Inflammatory macrophage treated with lipopolysaccharide for 4 hours (primary cell): ENCODE measurements at regions not wholly inside any gene's neighbourhood (a gene's known extent, or its start where the extent isn't known, plus 50 kb on each side); places are given as distances from the start of the nearest gene placed in this dataset.
A peak's percentile ranks its signal among the peaks of the same experiment; 100 is the strongest.

ENCODE experiments used
- DNase-seq: peaks from one replicate; pipeline ENCODE4 v3.0.0-alpha.2; 2020

- DNase-seq = no peak
Observed at GRCh38 chr15:70293591-70294470, 196.1 kb upstream of the TLE3 start.

DNA sequence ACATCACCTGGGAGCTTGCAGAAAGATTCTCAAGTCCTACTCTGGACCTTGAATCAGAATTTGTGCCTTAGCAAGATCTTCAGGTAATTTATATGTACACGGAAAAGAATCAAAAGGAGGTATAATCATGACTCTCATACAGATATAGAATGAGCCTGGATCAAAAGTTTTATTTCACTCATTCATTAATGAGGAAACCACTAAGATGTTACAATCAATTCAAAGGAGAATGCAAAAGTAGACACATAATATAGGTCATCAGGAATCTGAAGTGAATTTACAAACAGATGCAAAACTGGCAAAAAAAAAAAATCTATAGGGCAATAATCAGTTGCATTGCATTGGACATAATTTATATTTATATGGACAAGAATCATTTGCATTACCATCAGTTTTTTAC is 195.4 kb upstream of the TLE3 start:
- no peak for DNase-seq

- no peak for DNase-seq
Observed at GRCh38 chr15:70292076-70292760, 194.5 kb upstream of the TLE3 start.

DNA sequence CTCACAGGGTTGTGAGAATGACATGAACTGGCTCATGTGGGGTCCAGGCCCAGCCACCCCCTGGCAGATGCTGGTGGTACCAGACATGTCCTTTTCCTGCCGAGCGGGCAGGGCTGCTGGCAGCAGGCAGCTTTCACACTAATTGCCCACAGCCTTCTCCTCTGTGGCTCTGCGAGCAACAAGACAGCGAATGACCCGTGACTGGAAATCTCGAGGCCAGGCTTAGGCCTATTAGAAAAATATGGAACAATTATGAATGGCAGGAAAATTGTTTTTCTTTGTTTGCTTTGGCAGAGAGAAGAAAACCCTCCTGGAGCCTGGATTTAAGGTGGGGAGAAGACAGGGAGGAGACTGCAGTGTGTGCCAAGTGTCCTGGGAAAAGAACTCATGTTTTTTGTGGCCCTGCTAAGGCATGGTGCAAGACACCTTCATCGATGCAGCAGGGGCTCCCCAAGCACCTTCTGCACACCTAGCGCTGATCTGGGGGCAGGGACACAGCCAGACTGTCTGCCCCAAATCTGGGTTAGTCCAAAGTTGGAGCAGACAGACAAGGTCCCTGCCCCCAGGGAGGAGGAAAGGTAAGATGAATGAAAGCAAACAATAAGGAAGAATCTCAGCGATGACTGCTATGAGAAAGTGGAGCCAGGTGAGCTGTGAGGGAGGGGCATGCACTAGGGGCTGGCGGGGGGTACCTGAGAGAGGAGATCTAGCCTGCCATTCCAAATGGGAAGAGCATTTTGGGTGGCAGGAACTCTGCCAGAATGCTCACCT is 193.8 kb upstream of the TLE3 start:
- no peak for DNase-seq

DNA sequence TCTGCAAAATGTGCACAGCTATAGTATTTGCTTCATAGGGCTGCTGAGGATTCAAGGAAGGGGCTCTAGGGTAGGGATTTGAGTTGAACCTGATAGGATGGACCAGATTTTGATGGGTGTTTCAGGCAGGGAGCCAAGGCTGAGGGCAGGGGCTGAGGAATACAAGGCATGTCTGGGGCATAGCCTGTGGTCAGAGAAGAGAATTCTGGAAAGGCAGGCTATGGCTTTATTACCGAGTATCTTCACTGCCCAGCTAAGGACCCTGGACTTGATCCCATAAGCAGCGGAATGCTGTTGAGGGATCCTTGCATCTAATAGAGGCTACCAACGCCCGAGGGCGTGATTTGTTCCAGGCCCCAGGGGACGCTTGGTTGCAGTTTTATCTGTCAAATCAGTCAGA is 193.0 kb upstream of the TLE3 start:
- no peak for DNase-seq

- DNase-seq = no peak
Observed at GRCh38 chr15:70289191-70289955, 191.7 kb upstream of the TLE3 start.

- no peak for DNase-seq
Observed at GRCh38 chr15:70286113-70286806, 188.5 kb upstream of the TLE3 start.

GRCh38 chr15:70284438-70285214 is 186.9 kb upstream of the TLE3 start:
- peak; percentile 70 for DNase-seq

DNA sequence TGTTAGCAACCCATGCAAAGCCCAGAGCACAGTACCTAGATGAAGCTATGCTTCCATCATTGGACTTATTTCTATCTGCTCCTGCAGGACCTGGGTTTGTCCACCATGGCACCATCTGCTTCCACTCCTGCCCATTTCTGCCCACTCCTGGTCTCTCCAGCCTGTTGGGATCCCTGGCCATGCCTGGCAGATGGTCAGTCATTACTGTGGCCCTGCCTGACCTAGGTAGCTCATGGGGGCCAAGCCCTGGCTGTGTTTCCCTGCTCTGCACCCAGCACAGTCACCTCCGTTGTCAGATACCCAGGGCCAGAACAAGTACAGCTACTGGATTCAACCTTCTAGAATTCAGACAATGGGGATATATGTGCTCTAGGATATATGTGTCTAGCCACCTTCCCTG is 185.8 kb upstream of the TLE3 start:
- DNase-seq = no peak

DNA sequence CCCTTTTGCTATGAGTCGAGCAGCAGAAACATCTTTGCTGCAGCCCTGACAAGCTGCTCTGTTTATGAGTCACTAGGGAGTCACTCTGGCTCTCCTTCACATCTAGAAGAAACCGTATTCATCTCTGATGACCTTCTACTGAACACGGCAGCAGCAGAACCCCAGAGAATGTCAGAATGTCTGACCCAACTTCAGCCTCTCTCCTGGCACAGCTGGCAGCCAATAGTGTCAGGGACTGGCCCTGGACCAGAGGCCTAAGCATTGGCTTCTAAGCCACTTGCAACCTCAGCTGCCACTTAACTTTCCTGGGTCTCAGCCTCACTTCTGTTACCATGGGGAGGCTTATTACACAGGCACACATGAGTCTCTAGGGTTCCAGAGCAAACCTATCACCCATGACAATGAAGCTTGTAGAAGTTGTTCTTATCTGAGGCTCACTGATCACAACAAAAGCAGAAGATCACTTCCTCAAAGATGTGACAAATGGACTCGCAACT is 184.1 kb upstream of the TLE3 start:
- peak; percentile 20 for DNase-seq

GRCh38 chr15:70281261-70281810 is 183.6 kb upstream of the TLE3 start:
- no peak for DNase-seq

- no peak for DNase-seq
Observed at GRCh38 chr15:70280781-70281180, 183.1 kb upstream of the TLE3 start.

DNA sequence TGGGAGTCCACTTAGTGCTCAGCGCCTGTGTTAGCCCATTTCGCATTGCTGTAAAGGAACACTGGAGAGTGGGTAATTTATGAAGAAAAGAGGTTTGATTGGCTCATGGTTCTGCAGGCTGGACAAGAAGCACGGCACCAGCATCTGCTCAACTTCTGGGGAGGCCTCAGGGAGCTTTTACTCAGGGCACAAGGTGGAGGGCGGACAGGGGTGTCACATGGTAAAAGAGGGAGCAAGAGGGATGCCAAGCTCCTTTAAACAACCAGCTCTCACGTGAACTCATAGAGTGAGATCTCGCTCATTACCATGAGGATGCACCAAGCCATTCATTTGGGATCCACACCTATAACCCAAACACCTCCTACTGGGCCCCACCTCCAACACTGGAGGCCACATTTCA is 181.4 kb upstream of the TLE3 start:
- no peak for DNase-seq

DNA sequence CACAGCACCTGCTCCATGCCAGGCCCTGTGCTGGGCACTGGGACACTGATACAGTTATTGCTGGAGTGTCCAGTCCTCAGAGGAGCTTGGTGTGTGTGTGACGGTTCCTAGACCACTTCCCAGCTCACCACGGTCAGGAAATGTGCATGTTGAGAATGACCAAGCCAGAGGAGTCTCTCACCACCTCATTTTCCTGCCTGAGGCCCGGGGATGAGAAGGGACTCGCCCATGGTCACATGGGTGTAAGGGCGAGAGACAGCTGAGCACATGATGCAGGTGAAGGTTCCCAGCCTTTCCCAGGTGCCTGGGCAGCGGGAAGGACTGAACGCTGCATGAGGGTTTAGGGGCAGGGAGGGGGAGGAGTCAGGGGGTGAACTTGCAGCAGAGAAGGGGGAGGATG is 180.9 kb upstream of the TLE3 start:
- no peak for DNase-seq

- no peak for DNase-seq
Observed at GRCh38 chr15:70277556-70277955, 179.8 kb upstream of the TLE3 start.

- DNase-seq = no peak
Observed at GRCh38 chr15:70276401-70276800, 178.7 kb upstream of the TLE3 start.

DNA sequence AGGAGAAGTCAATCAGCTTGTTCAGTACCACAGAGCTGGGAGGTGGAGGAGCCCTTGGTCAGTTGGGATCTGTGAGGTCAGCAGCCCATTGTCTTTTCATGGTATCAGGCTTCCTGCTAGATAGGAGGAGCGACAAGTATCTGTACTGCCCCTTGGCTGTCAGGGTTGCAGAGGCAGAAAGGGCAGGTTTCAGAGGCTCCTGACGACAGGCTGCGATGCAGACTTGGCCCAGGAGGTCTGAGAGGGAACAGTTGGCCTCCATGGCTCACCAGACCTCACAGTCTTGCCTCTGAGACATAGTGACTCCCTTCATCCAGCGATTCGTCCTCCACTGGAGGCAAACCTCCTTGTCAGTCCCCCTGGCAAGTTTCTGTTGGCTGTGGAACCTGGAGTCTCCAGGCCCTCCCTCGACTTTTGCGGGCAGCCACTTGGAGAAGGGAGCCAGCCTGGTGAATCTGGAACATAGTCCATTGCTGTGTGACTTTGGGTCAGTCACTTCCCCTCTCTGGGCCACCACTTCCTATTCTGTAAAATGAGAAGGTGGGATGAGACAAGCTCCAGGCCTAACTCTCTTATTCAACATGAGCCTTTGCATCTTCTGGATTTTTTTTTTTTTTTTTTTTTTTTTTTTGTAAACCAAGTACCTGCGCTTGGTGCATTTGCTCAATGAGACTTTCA is 177.9 kb upstream of the TLE3 start:
- DNase-seq = no peak

- no peak for DNase-seq
Observed at GRCh38 chr15:70274908-70275307, 177.2 kb upstream of the TLE3 start.

DNA sequence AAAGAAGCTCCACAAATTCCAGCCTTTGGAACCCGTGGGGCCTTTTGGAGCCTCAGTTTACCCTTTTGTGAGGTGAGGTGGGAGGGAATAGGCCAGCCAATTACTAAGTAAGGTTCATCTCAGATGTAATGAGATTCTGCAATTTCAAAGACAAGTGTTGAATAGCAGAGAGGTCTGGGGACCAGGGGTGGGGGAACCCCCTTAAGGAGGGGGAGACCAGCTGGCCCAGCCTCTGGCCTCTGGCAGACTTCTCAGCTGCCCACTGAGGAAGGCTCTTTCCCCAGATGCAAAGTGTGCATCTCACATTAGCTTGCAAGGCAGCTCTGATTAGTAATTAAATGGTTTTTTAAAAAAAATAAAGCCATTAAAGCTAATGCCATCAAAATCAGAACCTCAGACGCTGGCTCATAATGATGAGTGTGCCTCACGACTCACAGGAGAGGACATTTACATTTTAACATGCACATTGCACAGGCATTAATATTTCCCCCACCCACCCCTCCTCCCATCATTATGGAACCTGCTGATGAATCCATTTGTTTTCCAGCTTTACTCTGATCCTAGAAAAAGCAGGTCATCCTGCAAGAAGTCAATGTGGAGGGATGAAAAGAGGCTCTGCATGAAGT is 176.7 kb upstream of the TLE3 start:
- DNase-seq = no peak

DNA sequence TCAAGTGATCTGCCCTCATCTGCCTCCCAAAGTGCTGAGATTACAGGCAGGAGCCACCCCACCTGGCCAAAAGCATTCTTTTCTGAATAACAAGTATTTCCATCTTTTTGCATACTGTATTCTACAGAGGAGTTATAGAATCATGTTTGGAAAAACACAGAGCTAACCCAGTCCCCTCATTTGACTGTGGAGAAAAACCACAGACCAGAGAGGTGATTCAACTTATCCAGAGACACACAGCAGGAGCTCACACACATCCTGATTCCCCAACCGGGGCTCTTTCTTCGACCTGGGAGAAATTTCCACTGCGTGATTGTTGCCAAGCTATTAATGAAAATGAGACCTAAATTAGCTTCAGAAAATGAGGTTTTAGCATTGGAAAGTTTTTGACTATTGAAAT is 176.1 kb upstream of the TLE3 start:
- no peak for DNase-seq
